HG02885 (cell line): ENCODE measurements at regions not wholly inside any gene's neighbourhood (a gene's known extent, or its start where the extent isn't known, plus 50 kb on each side); places are given as distances from the start of the nearest gene placed in this dataset.

Source experiments
- ATAC-seq: cut with Tn5 transposase; IDR thresholded peaks from one replicate; pipeline ENCODE4 v1.9.1; 2021; ENCODE audit warnings: mild to moderate bottlenecking; ENCODE audit not compliant: unreplicated experiment, poor library complexity

- ATAC-seq, result no peak
Observed at GRCh38 chr1:36560621-36561360, 78.1 kb upstream of the CSF3R start.

- no peak for ATAC-seq
Observed at GRCh38 chr1:36560177-36560576, 77.5 kb upstream of the CSF3R start.

- no peak for ATAC-seq
Observed at GRCh38 chr1:36559061-36559460, 76.3 kb upstream of the CSF3R start.

- no peak for ATAC-seq
Observed at GRCh38 chr1:36557041-36558000, 74.6 kb upstream of the CSF3R start.

GRCh38 chr1:36555041-36555440, 72.3 kb upstream of the CSF3R start:
- no peak for ATAC-seq

GRCh38 chr1:36554323-36554628, 71.6 kb upstream of the CSF3R start:
- no peak for ATAC-seq

- peak; percentile 41 for ATAC-seq
Observed at GRCh38 chr1:36553591-36554322, 71.0 kb upstream of the CSF3R start.

GRCh38 chr1:36542962-36543515, 60.3 kb upstream of the CSF3R start:
- ATAC-seq, result no peak

- no peak for ATAC-seq
Observed at GRCh38 chr1:36542024-36542961, 59.6 kb upstream of the CSF3R start.

- ATAC-seq, result no peak
Observed at GRCh38 chr1:36540056-36540455, 57.3 kb upstream of the CSF3R start.

- ATAC-seq, result no peak
Observed at GRCh38 chr1:36539526-36539925, 56.8 kb upstream of the CSF3R start.

GRCh38 chr1:36537991-36538390, 55.3 kb upstream of the CSF3R start:
- no peak for ATAC-seq

GRCh38 chr1:36537190-36537768, 54.6 kb upstream of the CSF3R start:
- ATAC-seq, result no peak

GRCh38 chr1:36536727-36537126, 54.0 kb upstream of the CSF3R start:
- no peak for ATAC-seq

GRCh38 chr1:36534711-36535412, 52.1 kb upstream of the CSF3R start:
- ATAC-seq, result no peak

GRCh38 chr1:36533897-36534296, 51.2 kb upstream of the CSF3R start:
- no peak for ATAC-seq

GRCh38 chr1:36532810-36533401, 50.2 kb upstream of the CSF3R start:
- no peak for ATAC-seq
